Stomach smooth muscle (tissue), 2 donors: ENCODE measurements at regions not wholly inside any gene's neighbourhood (a gene's known extent, or its start where the extent isn't known, plus 50 kb on each side); places are given as distances from the start of the nearest gene placed in this dataset.
"Not testable (repeated sequence)": the region's sequence is repeated elsewhere in the genome, so short reads cannot be mapped to it uniquely, and the experiment has no call there.

Source experiments
- H3K27ac ChIP-seq: one replicate; pipeline ENCODE4 v1.7.0; 2013; ENCODE audit warnings: mild to moderate bottlenecking, low read length, inconsistent platforms
- H3K27me3 ChIP-seq, 2 donors: one replicate each; pipeline ENCODE4 v1.7.0; 2013; ENCODE audit warnings: low read length in 2 of 2; ENCODE audit not compliant: insufficient read depth in 2 of 2, control insufficient read depth in 1 of 2
- H3K36me3 ChIP-seq, 2 donors: one replicate each; pipeline ENCODE4 v1.7.0; 2013; ENCODE audit warnings: low read length in 2 of 2; ENCODE audit not compliant: control insufficient read depth in 2 of 2, insufficient read depth in 2 of 2
- H3K4me1 ChIP-seq: one replicate; pipeline ENCODE4 v1.7.0; 2013; ENCODE audit warnings: low read length; ENCODE audit not compliant: control insufficient read depth, insufficient read depth
- H3K4me3 ChIP-seq, 2 donors: one replicate each; pipeline ENCODE4 v1.7.0; 2013; ENCODE audit warnings: low read length in 2 of 2
- H3K9ac ChIP-seq, 2 donors: one replicate each; pipeline ENCODE4 v1.7.0; 2013; ENCODE audit warnings: low read length in 2 of 2, mild to moderate bottlenecking in 1 of 2
- H3K9me3 ChIP-seq, 2 donors: one replicate each; pipeline ENCODE4 v1.7.0; 2013; ENCODE audit warnings: low read length in 2 of 2; ENCODE audit not compliant: control insufficient read depth in 2 of 2
- donor health status: healthy.
- donor health status: Pancreatic carcinoma.

DNA sequence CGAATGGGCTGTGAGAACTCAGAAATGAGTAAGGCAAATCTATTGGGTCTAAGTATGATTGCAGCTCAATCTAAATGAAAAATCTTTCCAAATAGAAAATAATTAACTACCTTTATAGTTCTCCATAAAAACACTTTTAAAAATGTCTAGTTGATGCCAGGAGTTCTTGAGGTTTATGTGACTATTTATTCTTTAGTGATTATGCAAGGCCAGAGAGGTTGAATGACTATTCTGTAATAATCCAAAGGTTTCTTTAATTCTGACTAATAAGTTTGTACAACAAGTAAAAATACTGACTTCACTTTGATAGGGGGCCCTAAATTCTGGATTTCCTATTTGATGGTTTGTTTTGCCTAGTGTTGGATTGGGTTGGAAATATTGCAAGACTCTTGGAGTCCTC is 461.2 kb downstream of the EPM2A start:
- no peak overlapping the region for H3K27ac ChIP-seq
- H3K36me3 ChIP-seq: no peaks in the 10 kb centered on the region
- H3K9me3 ChIP-seq: no peaks in the 10 kb centered on the region
- H3K27me3 ChIP-seq: no peaks in the 10 kb centered on the region
- H3K9ac ChIP-seq: no peak overlapping the region
- H3K4me1 ChIP-seq: no peaks in the 10 kb centered on the region
- no peak overlapping the region for H3K4me3 ChIP-seq

- Histone ChIP-seq H3K4me3 (no peak overlapping the region), H3K9me3 (no peaks in the 10 kb centered on the region), H3K9ac (no peak overlapping the region), H3K27me3 (no peaks in the 10 kb centered on the region), H3K27ac (no peak overlapping the region), H3K36me3 (no peaks in the 10 kb centered on the region), H3K4me1 (no peaks in the 10 kb centered on the region)
Measured at GRCh38 chr6:145275019-145275418, 460.3 kb downstream of the EPM2A start.

GRCh38 chr6:145275787-145276186 is 459.5 kb downstream of the EPM2A start:
- no peak overlapping the region for H3K27ac ChIP-seq
- H3K9me3 ChIP-seq: no peaks in the 10 kb centered on the region
- H3K27me3 ChIP-seq: no peaks in the 10 kb centered on the region
- H3K4me1 ChIP-seq: no peaks in the 10 kb centered on the region
- no peak overlapping the region for H3K9ac ChIP-seq
- H3K36me3 ChIP-seq: no peaks in the 10 kb centered on the region
- H3K4me3 ChIP-seq: no peak overlapping the region

DNA sequence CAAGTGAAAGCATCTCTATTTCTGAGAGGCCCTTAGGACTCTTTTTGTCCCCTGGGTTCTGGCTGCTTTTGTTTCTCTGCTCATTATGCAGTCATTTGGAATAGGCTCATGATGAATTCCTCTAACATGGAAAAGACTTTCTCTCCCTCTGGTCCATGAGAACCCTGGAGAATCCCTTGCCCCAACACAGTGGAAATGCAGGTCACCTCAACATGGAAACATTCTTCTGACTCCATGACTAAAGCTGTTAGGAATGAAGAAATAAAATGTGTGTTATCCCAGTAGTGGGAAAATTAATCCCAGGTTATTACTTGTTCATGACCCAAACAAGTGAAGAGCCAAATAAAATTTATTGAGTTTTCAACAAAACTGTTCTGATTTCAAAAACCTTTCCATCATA is 458.6 kb downstream of the EPM2A start:
- no peaks in the 10 kb centered on the region for H3K4me1 ChIP-seq
- H3K9me3 ChIP-seq: no peaks in the 10 kb centered on the region
- no peaks in the 10 kb centered on the region for H3K27me3 ChIP-seq
- H3K9ac ChIP-seq: no peak overlapping the region
- no peaks in the 10 kb centered on the region for H3K36me3 ChIP-seq
- H3K27ac ChIP-seq: no peak overlapping the region
- H3K4me3 ChIP-seq: no peak overlapping the region

- Histone ChIP-seq H3K4me1 (no peaks in the 10 kb centered on the region), H3K27ac (no peak overlapping the region), H3K27me3 (no peaks in the 10 kb centered on the region), H3K9me3 (no peaks in the 10 kb centered on the region), H3K9ac (no peak overlapping the region), H3K36me3 (no peaks in the 10 kb centered on the region), H3K4me3 (no peak overlapping the region)
Measured at GRCh38 chr6:145277358-145278086, 457.8 kb downstream of the EPM2A start.

GRCh38 chr6:145278163-145278807 is 457.0 kb downstream of the EPM2A start:
- Histone ChIP-seq H3K9me3 (no peaks in the 10 kb centered on the region), H3K27ac (no peak overlapping the region), H3K27me3 (no peaks in the 10 kb centered on the region), H3K9ac (no peak overlapping the region), H3K4me3 (no peak overlapping the region), H3K4me1 (no peaks in the 10 kb centered on the region), H3K36me3 (no peaks in the 10 kb centered on the region)

DNA sequence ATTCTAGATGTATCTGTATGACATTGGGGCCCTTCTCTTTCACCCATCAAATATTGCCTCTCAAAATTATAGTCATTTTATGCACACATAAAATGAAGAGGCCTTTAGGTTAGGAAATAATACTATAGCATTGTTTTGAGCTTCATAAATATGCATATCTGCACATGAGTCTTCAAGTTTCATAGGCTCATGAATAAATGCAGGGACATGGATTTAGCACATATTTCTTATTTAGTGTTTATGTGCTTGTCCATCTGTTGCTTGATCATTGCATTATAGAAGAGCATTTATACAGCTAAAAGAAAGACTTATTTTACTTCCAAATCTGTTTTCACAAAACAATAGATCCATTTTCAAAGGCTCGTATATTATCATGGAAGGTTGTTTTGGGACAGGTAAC is 455.8 kb downstream of the EPM2A start:
- H3K36me3 ChIP-seq: no peaks in the 10 kb centered on the region
- no peak overlapping the region for H3K27ac ChIP-seq
- no peaks in the 10 kb centered on the region for H3K4me1 ChIP-seq
- H3K4me3 ChIP-seq: no peak overlapping the region
- no peaks in the 10 kb centered on the region for H3K27me3 ChIP-seq
- no peak overlapping the region for H3K9ac ChIP-seq
- no peaks in the 10 kb centered on the region for H3K9me3 ChIP-seq

DNA sequence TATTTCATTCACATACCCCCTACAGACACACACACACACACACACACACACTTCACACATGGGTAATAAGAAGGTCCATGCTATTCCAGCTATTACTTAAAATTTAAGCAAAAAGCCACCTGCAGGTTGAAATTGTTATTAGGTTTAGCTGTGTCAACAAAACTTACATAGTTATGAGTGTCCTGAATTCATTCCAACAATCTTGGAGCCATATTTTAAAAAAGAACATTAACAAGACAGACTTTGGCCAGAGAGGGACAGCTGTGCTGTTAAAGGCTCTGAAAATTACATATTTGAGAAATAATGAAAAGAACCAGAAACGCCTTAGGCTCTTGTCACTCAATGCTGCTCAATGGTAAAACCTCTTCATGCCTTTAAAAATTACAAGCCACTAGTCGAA is 455.3 kb downstream of the EPM2A start:
- H3K36me3 ChIP-seq: no peaks in the 10 kb centered on the region
- H3K9ac ChIP-seq: no peak overlapping the region
- no peak overlapping the region for H3K4me3 ChIP-seq
- H3K27ac ChIP-seq: no peak overlapping the region
- no peaks in the 10 kb centered on the region for H3K4me1 ChIP-seq
- no peaks in the 10 kb centered on the region for H3K27me3 ChIP-seq
- H3K9me3 ChIP-seq: no peaks in the 10 kb centered on the region

DNA sequence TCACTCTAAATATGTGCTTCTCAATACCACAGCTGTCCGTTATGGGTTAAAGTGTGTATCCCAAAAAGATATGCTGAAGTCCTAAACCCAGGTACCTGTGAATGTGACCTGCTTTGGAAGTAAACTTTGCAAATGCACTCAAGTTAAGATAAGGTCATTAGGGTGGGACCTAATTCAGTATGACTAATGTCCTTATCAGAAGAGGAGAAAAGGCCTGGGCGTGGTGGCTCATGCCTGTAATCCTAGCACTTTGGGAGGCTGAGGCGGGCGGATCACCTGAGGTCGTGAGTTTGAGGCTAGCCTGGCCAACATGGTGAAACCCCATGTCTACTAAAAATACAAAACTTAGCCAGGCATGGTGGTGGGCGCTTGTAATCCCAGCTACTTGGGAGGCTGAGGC is 452.1 kb downstream of the EPM2A start:
- H3K4me1 ChIP-seq, H3K9ac ChIP-seq, H3K9me3 ChIP-seq, H3K27ac ChIP-seq, H3K4me3 ChIP-seq, H3K27me3 ChIP-seq, H3K36me3 ChIP-seq: not testable (repeated sequence)

DNA sequence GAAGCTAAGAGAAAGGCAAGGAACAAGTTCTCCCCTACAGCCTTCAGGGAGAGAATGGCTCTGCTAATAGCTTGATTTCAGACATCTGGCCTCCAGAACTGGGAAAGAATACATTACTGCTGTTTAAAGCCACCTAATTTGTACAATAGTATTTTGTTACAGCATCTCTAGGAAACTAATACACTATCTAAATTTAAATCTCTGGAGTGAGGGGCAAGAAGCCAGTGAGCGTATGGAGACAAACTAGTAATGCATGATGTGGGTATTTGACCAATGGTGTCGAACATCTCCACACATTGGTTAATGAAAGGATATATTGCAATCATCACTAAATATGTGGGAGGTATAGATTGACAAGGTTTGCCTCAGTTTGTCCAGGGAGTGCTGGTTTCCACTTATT is 451.5 kb downstream of the EPM2A start:
- Histone ChIP-seq H3K27ac (no peak overlapping the region), H3K9me3 (no peaks in the 10 kb centered on the region), H3K9ac (no peak overlapping the region), H3K27me3 (no peaks in the 10 kb centered on the region), H3K4me1 (no peaks in the 10 kb centered on the region), H3K36me3 (no peaks in the 10 kb centered on the region), H3K4me3 (no peak overlapping the region)

GRCh38 chr6:145286916-145287315 is 448.4 kb downstream of the EPM2A start:
- no peaks in the 10 kb centered on the region for H3K27me3 ChIP-seq
- H3K36me3 ChIP-seq: no peaks in the 10 kb centered on the region
- no peaks in the 10 kb centered on the region for H3K4me1 ChIP-seq
- H3K4me3 ChIP-seq: no peak overlapping the region
- H3K9me3 ChIP-seq: peaks cover 0 to 2% of the 10 kb centered on the region in 2 donors
- no peak overlapping the region for H3K9ac ChIP-seq
- no peak overlapping the region for H3K27ac ChIP-seq
